Activated naive CD4-positive, alpha-beta T cell treated with anti-CD3 and anti-CD28 coated beads, Interleukin-2, amount 50 U/mL, for 16 hours (primary cell): ENCODE measurements at regions not wholly inside any gene's neighbourhood (a gene's known extent, or its start where the extent isn't known, plus 50 kb on each side); places are given as distances from the start of the nearest gene placed in this dataset.

Source experiments
- DNase-seq: peaks from one replicate; pipeline ENCODE4 v3.0.0-alpha.2; 2020

- DNase-seq, result no peak
These were observed 50.5 kb upstream of the GUCY1A1 start for GRCh38 chr4:155616117-155616516.

- DNase-seq, result no peak
These were observed 51.4 kb upstream of the GUCY1A1 start for GRCh38 chr4:155615081-155615887.

DNA sequence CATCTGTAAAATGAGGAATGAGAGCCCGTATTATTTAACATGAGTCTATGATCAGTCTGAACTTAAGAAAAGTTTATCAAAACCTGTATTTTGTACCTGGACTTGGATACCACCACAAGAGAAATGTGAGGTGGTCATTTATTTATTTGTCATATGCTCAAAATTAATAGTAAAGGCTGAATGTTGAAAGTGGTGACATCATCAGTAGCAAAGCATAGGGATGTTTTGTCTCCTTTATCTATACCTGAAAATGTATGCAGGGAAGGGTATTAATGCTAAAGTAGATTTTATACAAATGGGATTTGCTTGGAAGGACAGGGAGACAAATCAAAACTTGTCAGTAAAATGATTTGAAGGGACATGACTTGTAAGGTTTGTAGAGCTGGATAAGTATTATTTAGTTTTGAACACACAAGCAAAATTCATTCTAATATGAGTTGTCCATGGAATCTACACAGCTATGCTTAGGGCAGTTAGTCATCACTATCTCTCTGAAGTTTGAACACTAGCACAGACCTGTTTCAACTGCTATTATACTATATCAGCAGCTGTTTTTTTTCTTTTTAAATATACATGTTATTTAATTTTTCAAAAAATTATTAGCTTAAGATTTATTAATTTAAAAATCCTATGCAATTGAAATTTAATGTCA, 52.4 kb upstream of the GUCY1A1 start:
- no peak for DNase-seq

DNA sequence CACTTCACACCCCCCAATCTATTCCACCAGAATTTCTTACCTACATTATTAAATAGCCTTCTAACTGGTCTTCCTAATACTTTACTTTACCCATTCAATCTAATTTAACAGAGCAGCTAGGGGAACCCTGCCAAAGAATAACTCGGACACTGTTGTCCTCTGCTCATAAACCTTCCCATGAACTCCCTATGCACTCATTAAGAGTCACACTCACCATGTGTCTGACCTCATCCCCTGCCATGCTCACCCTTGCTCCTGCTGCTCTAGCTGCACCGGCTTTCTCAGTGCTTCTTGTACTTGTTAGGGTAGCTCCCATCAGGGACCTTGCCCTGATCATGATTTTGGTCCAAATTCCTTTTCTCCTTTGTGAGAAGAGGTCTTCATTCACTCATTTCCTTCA, 54.6 kb upstream of the GUCY1A1 start:
- no peak for DNase-seq

- DNase-seq, result no peak
These were observed 55.1 kb upstream of the GUCY1A1 start for GRCh38 chr4:155611501-155611900.

DNA sequence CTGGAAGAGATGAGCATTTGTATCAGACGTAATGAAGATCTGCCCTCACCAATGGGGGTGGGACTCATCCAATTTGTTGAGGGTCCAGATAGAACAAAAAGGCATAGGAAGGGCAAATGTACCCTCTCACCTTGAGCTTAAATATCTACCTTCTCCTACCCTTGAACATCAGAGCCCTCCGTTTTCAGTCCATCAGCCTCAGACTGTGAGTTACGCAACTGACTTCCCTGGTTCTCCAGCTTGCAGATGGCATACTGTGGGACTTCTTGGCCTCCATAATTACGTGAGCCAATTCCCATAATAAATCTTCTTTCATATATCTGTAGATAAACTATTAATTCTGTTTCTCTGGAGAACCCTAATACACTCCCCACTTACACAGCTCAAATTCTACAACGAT, 56.5 kb upstream of the GUCY1A1 start:
- no peak for DNase-seq

DNA sequence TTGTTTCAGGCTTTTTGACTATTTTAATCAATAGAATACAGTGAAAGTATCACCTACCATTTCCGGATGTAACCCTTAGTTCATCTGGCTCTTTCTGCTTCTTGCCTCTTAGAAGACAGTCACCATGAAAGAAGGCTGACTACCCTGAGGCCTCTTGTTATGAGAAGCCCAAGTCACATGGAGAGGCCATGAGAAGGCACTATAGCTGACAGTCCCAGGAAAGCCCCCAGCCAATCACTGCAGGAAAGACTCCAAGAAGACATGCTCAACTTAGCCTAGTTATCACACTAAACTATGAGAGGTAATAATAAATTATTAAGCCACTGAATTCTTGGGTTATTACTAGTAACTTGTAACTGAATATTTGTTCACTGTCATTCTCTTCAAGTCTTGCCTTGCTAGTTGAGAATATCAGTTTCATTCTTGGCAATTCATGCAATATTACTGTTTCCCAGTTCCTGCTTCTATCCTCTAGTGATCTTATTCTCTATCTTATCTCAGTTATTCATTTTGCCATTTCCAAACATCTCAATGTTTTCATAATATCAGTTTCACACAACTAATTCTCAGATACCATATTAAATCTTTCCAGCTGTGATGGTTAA, 57.1 kb upstream of the GUCY1A1 start:
- DNase-seq, result no peak

DNA sequence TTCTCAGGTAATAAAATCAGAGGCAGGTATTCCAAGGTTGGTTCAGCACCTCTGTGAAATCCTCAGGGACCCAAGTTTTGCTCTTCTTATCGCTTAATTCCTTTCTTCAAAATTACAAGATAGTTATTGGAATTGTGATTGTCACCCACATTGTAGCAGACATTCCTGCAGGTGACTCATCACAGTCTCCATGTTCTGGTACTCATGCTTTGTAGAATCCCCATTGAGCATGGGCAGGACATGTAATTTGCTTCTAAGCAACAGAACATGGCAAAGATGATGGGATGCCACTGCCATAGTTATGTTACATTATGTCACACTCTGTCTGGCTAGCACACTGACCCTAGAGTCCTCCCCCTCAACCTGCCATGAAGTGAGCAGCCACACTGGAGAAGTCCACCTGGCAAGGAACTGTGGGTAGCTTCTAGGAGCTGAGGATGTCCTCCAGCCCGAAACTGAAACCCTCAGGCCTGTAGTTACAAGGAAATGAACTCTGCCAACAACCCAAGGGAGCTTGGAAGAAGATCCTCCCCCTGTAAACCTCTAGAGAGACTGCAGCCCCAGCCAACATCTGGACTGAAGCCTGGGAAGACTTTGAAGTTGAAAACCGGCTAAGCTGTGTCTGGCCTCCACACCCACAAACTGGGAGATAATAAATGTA, 58.3 kb upstream of the GUCY1A1 start:
- no peak for DNase-seq

- no peak for DNase-seq
These were observed 59.2 kb upstream of the GUCY1A1 start for GRCh38 chr4:155607481-155607880.

GRCh38 chr4:155604718-155605626, 61.7 kb upstream of the GUCY1A1 start:
- DNase-seq, result no peak

DNA sequence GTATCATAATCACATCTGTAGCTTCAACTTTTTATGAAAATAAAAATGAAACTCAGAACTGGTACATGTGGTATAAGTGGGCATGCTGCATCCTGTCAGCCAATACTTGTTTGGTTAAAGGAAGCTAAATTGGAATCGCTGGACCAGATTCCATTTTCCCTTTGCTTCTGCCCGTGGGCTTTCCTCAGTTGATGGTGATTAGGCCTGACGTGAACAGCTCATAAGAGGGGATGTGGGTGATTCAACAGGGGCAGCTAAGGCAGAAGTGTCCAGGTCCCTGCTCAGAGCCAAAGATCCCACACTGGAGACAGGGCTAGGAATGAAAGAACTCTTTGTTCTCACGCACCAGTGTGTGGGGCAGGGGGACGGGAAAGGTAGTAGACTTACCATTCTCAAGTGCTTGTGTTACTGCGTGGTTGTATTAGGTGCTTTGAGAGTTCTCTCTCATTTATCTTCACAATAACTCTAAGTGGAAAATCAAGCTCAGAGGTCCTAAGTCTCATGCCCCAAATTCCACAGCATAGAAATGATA, 63.2 kb upstream of the GUCY1A1 start:
- DNase-seq, result no peak

DNA sequence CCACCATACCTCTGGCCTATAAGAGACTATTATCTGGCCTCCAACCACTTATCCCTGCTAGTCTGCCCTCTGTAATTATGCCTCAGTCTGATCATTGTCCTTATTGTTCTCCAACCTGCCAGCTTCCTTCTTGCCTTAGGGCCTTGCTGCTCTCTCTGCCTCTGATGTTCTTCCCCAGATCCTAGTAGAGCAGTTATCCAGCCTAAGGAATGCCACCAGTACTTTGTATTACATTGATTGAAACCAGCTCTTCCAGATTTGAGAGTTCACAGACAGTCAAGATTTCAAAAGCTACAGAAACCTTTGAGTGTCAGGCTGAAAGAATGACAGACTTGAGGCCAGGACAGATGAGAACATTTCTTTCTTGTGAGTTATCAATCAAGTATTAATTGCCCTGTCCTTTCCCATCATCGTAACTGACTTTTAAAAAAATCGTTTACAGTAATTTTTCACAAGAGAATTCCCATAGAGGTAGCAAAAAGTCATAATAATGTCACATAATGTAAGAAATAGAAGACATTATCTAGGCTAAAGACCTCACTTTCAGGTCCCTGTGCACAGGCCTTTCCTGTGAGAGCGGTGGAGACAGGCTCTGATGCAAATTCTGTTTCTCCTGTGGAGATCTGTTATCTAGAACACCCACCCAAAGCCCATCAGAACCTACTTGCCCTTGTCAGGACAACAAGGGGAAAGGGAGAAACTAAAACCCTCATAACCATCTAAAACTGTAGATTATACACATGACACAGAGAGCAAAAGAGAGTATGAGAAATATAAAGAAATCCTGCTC, 64.1 kb upstream of the GUCY1A1 start:
- no peak for DNase-seq

- no peak for DNase-seq
These were observed 66.4 kb upstream of the GUCY1A1 start for GRCh38 chr4:155600244-155600643.

DNA sequence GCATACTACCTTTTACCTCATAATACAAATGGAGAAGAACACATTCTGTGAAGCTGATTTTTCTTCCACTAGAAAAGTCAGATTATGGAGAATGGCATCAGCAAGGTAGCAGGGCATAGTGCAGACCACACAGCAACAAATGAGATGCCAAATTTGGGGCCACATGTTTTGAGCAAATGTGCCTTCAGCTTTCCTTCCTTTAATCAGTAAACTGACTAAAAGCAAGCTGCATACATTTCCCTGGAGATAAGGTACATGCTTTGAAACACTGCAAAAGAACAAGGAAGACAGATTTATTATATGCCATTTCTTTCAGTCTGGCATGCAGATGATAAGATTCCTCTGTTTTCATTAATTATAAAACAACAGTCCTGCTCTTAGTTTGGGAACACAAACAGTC, 67.1 kb upstream of the GUCY1A1 start:
- no peak for DNase-seq

DNA sequence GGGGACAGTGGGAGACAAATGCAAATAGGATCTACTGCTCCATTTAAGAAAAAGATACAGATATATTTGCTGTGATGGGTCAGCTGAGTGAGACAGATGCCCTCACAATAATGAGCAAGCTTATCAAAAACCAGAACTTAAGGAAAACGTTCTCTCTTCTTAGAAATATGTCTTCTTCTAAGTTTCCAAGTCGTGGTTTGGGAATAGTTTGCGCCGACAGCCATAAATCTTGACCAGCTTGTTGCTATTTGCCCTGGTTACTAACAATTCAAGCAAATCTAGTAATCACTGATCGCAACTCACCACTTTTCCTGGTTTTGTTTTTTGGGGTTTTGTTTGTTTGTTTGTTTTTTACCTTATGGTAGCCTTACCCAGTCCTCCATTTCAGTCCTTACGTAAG, 67.6 kb upstream of the GUCY1A1 start:
- no peak for DNase-seq

- DNase-seq, result no peak
These were observed 68.7 kb upstream of the GUCY1A1 start for GRCh38 chr4:155597933-155598451.

- DNase-seq, result no peak
These were observed 69.4 kb upstream of the GUCY1A1 start for GRCh38 chr4:155597281-155597680.

DNA sequence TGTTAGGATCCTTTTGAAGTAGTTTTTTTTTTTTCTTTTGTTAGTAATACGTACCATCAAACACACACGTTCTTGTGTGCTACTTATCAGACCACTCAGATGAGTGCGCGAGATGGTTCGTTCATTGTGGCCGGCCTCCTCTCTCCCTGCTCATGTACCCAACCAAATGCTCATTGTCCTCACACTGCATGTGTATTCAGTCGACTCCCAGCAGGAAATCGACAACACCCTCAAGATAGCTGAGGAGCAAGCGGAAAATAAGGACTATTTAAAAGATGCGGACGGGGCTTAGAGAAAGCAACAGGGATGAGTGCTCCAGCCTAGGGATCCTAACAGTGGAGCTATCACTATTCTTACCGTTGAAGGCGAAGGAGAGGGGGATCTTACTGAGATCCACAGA, 72.9 kb upstream of the GUCY1A1 start:
- DNase-seq, result no peak

DNA sequence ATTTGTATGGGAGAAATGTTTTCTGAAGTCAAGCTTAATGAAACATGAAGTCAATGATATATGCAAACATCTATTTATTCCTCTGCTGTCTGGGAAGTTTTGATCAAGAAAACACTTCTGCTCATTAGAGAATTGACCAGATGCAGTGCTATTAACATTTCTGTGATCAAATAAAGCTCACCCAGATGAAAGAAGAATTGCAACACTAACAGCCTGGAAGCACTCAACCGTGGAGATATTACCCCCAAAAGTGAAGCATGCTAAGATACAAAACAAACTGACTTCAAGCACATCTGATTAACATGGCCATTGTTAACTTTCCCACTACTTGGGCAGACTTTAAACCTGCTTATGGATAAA, 73.7 kb upstream of the GUCY1A1 start:
- DNase-seq, result no peak

DNA sequence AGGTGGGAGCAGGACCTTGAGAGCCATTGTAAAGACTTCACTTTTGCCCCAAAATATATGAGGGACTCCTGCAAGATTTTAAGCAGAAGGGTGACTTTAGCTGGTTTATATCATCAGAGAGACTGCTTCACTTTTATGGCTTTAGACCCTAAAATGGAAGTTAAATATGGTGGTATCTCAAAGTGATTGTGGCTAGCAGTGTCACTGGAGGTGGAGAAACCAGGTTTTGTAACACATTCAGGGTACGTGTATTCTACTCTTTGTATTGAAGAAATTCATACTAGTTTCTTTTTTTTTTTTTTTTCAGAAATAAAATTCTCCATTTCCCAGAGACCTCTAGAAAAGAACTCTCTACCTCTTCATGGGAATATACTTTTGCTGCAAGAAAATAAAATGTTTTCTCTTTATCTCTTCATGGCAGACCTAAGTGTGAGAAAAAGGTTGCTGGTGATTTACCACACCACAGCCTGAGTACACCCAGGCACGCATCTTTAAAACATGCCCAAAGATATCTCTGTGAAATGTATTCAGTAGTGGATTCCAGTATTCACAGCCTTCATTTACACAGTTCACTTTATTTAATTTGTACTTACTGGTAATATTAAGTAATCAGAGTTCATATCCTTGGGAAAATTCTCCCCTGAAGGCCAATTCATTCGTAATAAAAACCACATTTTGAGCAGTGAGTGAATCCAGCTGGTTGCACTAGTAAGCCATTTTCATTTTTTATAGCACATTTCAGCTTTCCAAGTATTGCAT, 74.3 kb upstream of the GUCY1A1 start:
- DNase-seq, result no peak

GRCh38 chr4:155591738-155592143, 74.9 kb upstream of the GUCY1A1 start:
- no peak for DNase-seq
